Esophagus squamous epithelium (tissue), 5 donors: ENCODE measurements at regions not wholly inside any gene's neighbourhood (a gene's known extent, or its start where the extent isn't known, plus 50 kb on each side); places are given as distances from the start of the nearest gene placed in this dataset.

ENCODE experiments used
- DNase-seq: peaks from one replicate; lab custom pipeline; 2025; lab: John Stamatoyannopoulos, UW
- H3K27ac ChIP-seq, 4 donors: fragments of 200-600 bp; sonication (generic); one replicate each; pipeline ENCODE4 v1.5.1; 2016 to 2019; ENCODE audit warnings: mild to moderate bottlenecking in 1 of 4
- H3K27me3 ChIP-seq, 4 donors: fragments of 200-600 bp; sonication (generic); 1 replicate in 3 of 4; 2 replicates in 1 of 4; pipeline versions ENCODE4 v1.5.1 to v1.6.0; 2017 to 2021; ENCODE audit warnings: antibody characterized with exemption in 1 of 4
- H3K36me3 ChIP-seq, 3 donors: fragments of 200-600 bp; sonication (generic); one replicate each; pipeline ENCODE4 v1.5.1; 2016 to 2019
- H3K4me1 ChIP-seq, 3 donors: fragments of 200-600 bp; sonication (generic); one replicate each; pipeline ENCODE4 v1.5.1; 2017 to 2019
- H3K4me3 ChIP-seq, 4 donors: fragments of 200-600 bp; sonication (generic); 1 replicate in 3 of 4; 2 replicates in 1 of 4; pipeline ENCODE4 v1.5.1; 2016 to 2019; ENCODE audit warnings: mild to moderate bottlenecking in 2 of 4, moderate library complexity in 1 of 4
- H3K9me3 ChIP-seq, 3 donors: fragments of 200-600 bp; sonication (generic); one replicate each; pipeline ENCODE4 v1.5.1; 2016 to 2019
- POLR2A ChIP-seq, 4 donors: fragments of 450-650 bp; IDR thresholded peaks; one replicate each; pipeline ENCODE4 v1.6.1; 2017; ENCODE audit warnings: antibody characterized with exemption in 4 of 4, mild to moderate bottlenecking in 4 of 4, moderate library complexity in 3 of 4
- whole genome bisulfite sequencing, 2 donors: methylation state at CpG; one replicate each; pipeline ENCODE4 v1.1.5; 2018; 5-methylcytosine and 5-hydroxymethylcytosine counted together
- intact Hi-C: fragments of 100-400 bp; cut with DNase I; formaldehyde crosslinking; loops from one replicate; pipeline ENCODE4 v1.15.0; 2022
- TF ChIP-seq, protein P1 (sequence below), 6 experiments: fragments of 450-650 bp in 4 of 6; fragments of 200-600 bp in 2 of 6; sonication (generic) in 2 of 6; IDR thresholded peaks; one replicate each; pipeline ENCODE4 v1.5.1; 2016 to 2019; ENCODE audit warnings: antibody characterized with exemption in 6 of 6, mild to moderate bottlenecking in 4 of 6, moderate library complexity in 4 of 6
- donor health status: DM: yes; HTN: yes; CAD: no.

GRCh38 chr2:22810602-22811001 lies 574.4 kb upstream of the KLHL29 start:
- Histone ChIP-seq H3K9me3 (peaks cover 0 to 3% (median 0%) of the 10 kb centered on the region in 3 donors), H3K27ac (no peak overlapping the region), H3K27me3 (no peaks in the 10 kb centered on the region), H3K36me3 (no peaks in the 10 kb centered on the region), H3K4me1 (no peaks in the 10 kb centered on the region), H3K4me3 (no peak overlapping the region)
- no peak for TF ChIP-seq POLR2A (IDR thresholded peaks at IDR 0.05)
- TF ChIP-seq, protein P1, sequence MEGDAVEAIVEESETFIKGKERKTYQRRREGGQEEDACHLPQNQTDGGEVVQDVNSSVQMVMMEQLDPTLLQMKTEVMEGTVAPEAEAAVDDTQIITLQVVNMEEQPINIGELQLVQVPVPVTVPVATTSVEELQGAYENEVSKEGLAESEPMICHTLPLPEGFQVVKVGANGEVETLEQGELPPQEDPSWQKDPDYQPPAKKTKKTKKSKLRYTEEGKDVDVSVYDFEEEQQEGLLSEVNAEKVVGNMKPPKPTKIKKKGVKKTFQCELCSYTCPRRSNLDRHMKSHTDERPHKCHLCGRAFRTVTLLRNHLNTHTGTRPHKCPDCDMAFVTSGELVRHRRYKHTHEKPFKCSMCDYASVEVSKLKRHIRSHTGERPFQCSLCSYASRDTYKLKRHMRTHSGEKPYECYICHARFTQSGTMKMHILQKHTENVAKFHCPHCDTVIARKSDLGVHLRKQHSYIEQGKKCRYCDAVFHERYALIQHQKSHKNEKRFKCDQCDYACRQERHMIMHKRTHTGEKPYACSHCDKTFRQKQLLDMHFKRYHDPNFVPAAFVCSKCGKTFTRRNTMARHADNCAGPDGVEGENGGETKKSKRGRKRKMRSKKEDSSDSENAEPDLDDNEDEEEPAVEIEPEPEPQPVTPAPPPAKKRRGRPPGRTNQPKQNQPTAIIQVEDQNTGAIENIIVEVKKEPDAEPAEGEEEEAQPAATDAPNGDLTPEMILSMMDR (IDR thresholded peaks at IDR 0.05) = no peak
- intact Hi-C loops = no loop called here
- DNase-seq = no peak
- 57 to 70% methylated on average over 2 of the region's 2 CpGs for WGBS, 2 donors

GRCh38 chr2:22812065-22812680 lies 572.8 kb upstream of the KLHL29 start:
- Histone ChIP-seq H3K4me3 (no peak overlapping the region), H3K4me1 (no peaks in the 10 kb centered on the region), H3K27me3 (no peaks in the 10 kb centered on the region), H3K36me3 (no peaks in the 10 kb centered on the region), H3K27ac (no peak overlapping the region), H3K9me3 (no peaks in the 10 kb centered on the region)
- intact Hi-C loops = no loop called here
- no peak for DNase-seq
- TF ChIP-seq POLR2A (IDR thresholded peaks at IDR 0.05) = no peak
- TF ChIP-seq, protein P1 (IDR thresholded peaks at IDR 0.05) = no peak
- 42 to 47% methylated on average over 2 of the region's 2 CpGs for WGBS, 2 donors

DNA sequence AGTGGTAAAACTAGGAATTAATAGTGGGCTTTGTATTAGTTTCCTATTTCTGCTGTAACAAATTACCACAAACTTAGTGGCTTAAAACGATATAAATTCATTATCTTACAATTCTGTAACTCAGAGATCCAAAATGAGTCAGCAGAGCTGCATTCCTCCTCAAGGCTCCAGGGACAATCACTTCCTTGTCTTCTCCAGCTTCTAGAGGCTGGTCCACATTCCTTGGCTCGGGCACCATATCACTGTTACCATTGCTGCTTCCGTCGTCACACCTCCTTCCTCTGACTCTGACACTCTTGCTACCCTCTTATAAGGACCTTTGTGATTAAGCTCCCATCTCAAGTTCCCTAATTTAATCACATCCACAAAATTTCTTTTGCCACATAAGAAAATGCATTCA lies 567.8 kb upstream of the KLHL29 start:
- DNase-seq = no peak
- 56 to 59% methylated on average over 4 of the region's 4 CpGs for WGBS, 2 donors
- TF ChIP-seq, protein P1 (IDR thresholded peaks at IDR 0.05) = no peak
- TF ChIP-seq POLR2A (IDR thresholded peaks at IDR 0.05) = no peak
- H3K36me3 ChIP-seq = no peaks in the 10 kb centered on the region
- H3K27ac ChIP-seq = no peak overlapping the region
- intact Hi-C loops = no loop called here
- no peaks in the 10 kb centered on the region for H3K27me3 ChIP-seq
- no peak overlapping the region for H3K4me3 ChIP-seq
- no peaks in the 10 kb centered on the region for H3K4me1 ChIP-seq
- no peaks in the 10 kb centered on the region for H3K9me3 ChIP-seq

- intact Hi-C loops = no loop called here
- TF ChIP-seq, protein P1 (IDR thresholded peaks at IDR 0.05) = no peak
- no peak for TF ChIP-seq POLR2A (IDR thresholded peaks at IDR 0.05)
- H3K36me3 ChIP-seq = no peaks in the 10 kb centered on the region
- no peaks in the 10 kb centered on the region for H3K4me1 ChIP-seq
- no peaks in the 10 kb centered on the region for H3K9me3 ChIP-seq
- no peak for DNase-seq
- H3K27ac ChIP-seq = no peak overlapping the region
- 35 to 46% methylated on average over 2 of the region's 2 CpGs for whole genome bisulfite sequencing, 2 donors
- no peak overlapping the region for H3K4me3 ChIP-seq
- no peaks in the 10 kb centered on the region for H3K27me3 ChIP-seq
Observed at GRCh38 chr2:22821458-22821857, 563.5 kb upstream of the KLHL29 start.

DNA sequence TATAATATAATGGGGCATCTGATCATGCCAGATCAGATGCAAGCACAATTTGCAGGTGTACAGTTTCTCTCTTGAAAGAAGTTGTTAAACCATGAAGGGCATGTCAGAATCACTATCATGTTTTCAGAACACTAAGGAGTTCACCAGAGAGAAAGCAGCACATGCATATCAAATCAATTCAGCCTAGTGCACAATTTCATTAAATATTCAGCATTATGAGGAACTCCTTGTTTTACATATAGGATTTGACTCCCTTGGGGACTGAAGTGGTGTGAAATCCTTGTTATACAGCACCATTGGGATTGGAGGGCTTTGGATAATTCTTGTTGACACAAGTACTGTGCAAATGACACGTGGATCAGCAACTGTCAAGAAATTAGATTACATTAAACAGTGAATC lies 562.1 kb upstream of the KLHL29 start:
- intact Hi-C loops = no loop called here
- H3K4me1 ChIP-seq = no peaks in the 10 kb centered on the region
- no peak overlapping the region for H3K4me3 ChIP-seq
- no peaks in the 10 kb centered on the region for H3K9me3 ChIP-seq
- no peak overlapping the region for H3K27ac ChIP-seq
- no peaks in the 10 kb centered on the region for H3K36me3 ChIP-seq
- no peak for TF ChIP-seq POLR2A (IDR thresholded peaks at IDR 0.05)
- TF ChIP-seq, protein P1 (IDR thresholded peaks at IDR 0.05) = no peak
- WGBS, 2 donors = 52 to 59% methylated on average over 1 of the region's 1 CpG
- DNase-seq = no peak
- no peaks in the 10 kb centered on the region for H3K27me3 ChIP-seq
